Hepatocyte (in vitro differentiated cells): ENCODE measurements at regions not wholly inside any gene's neighbourhood (a gene's known extent, or its start where the extent isn't known, plus 50 kb on each side); places are given as distances from the start of the nearest gene placed in this dataset.

Experiments used
- CTCF ChIP-seq: fragments of 200-600 bp; sonication (generic); IDR thresholded peaks from 2 replicates; pipeline ENCODE4 v1.5.1; 2016; ENCODE audit warnings: antibody characterized with exemption, mild to moderate bottlenecking; ENCODE audit not compliant: poor library complexity
- EZH2 ChIP-seq: fragments of 200-600 bp; sonication (generic); IDR thresholded peaks from 2 replicates; pipeline ENCODE4 v1.6.1; 2016; ENCODE audit warnings: antibody characterized with exemption, mild to moderate bottlenecking, borderline replicate concordance
- EZH2phosphoT487 ChIP-seq: fragments of 200-600 bp; sonication (generic); IDR thresholded peaks from one replicate; pipeline ENCODE4 v1.6.1; 2018; ENCODE audit warnings: antibody characterized with exemption, mild to moderate bottlenecking, low read depth, moderate library complexity; ENCODE audit not compliant: unreplicated experiment, severe bottlenecking

GRCh38 chr7:115662676-115663075 lies 367.9 kb downstream of the TFEC start:
- TF ChIP-seq EZH2 (no peak), CTCF (no peak), EZH2phosphoT487 (no peak)
